ENCODE measurements at regions not wholly inside any gene's neighbourhood (a gene's known extent, or its start where the extent isn't known, plus 50 kb on each side); places are given as distances from the start of the nearest gene placed in this dataset.

GRCh38 chr5:125576822-125577221 lies 830.4 kb upstream of the ZNF608 start:
- in situ Hi-C loops (cut with HindIII; ENCODE audit: low sequenced_read_pairs), result no loop called here
- no peak overlapping the region for H3K4me3 ChIP-seq (ENCODE audit: low read depth, low read length)
- DNase-seq (ENCODE audit: low read depth), result no peak
- TF ChIP-seq CTCF (IDR thresholded peaks at IDR 0.05; ENCODE audit: low read depth, low read length, missing control alignments), result no peak

- no peak for TF ChIP-seq CTCF (IDR thresholded peaks at IDR 0.05; ENCODE audit: low read depth, low read length, missing control alignments)
- in situ Hi-C loops (cut with HindIII; ENCODE audit: low sequenced_read_pairs), result no loop called here
- no peak overlapping the region for H3K4me3 ChIP-seq (ENCODE audit: low read depth, low read length)
- no peak for DNase-seq (ENCODE audit: low read depth)
These were observed 832.1 kb upstream of the ZNF608 start for GRCh38 chr5:125578551-125578950.

DNA sequence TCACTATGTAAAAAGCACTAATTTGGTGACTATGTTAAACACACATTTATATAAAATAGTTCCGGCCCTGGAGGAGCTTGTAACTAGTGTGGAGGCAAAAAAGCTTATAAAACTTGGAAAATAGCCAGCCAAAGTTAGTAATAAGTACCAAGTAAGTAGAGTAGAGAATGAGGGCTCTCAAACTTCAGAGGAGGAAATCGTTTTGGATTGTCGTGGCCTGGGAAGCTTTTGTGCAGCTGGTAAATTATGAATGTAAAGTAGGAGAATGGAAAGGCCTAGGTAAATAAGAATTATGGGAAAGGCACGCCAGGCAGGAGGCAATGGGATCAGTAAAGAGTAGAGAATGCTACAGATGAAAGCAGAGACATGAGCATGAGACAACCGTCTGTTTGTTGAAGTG lies 832.7 kb upstream of the ZNF608 start:
- no peak overlapping the region for H3K4me3 ChIP-seq (ENCODE audit: low read depth, low read length)
- in situ Hi-C loops (cut with HindIII; ENCODE audit: low sequenced_read_pairs), result no loop called here
- no peak for TF ChIP-seq CTCF (IDR thresholded peaks at IDR 0.05; ENCODE audit: low read depth, low read length, missing control alignments)
- no peak for DNase-seq (ENCODE audit: low read depth)

GRCh38 chr5:125581311-125581710 lies 834.9 kb upstream of the ZNF608 start:
- TF ChIP-seq CTCF (IDR thresholded peaks at IDR 0.05; ENCODE audit: low read depth, low read length, missing control alignments), result no peak
- in situ Hi-C loops (cut with HindIII; ENCODE audit: low sequenced_read_pairs), result no loop called here
- no peak overlapping the region for H3K4me3 ChIP-seq (ENCODE audit: low read depth, low read length)
- DNase-seq (ENCODE audit: low read depth), result no peak

DNA sequence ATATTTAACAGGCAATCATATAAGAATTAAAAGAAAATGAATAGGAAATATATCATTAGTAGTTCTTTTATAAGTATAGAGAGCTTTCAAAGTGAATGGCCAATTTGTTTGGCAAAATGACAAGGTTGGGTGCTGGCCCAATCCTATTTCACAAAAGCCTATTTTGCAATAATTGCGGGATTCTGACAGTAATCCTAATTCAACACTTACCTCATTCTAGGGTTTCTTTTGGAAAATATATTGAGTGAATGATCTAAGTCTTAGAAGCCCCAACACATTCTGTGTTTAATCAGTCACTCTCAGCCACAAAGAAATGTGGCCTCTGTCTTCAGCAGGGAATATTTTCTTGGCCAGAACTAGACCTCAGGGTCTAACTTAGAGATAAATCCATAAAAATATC lies 835.9 kb upstream of the ZNF608 start:
- no peak overlapping the region for H3K4me3 ChIP-seq (ENCODE audit: low read depth, low read length)
- no peak for TF ChIP-seq CTCF (IDR thresholded peaks at IDR 0.05; ENCODE audit: low read depth, low read length, missing control alignments)
- DNase-seq (ENCODE audit: low read depth), result no peak
- in situ Hi-C loops (cut with HindIII; ENCODE audit: low sequenced_read_pairs), result no loop called here

DNA sequence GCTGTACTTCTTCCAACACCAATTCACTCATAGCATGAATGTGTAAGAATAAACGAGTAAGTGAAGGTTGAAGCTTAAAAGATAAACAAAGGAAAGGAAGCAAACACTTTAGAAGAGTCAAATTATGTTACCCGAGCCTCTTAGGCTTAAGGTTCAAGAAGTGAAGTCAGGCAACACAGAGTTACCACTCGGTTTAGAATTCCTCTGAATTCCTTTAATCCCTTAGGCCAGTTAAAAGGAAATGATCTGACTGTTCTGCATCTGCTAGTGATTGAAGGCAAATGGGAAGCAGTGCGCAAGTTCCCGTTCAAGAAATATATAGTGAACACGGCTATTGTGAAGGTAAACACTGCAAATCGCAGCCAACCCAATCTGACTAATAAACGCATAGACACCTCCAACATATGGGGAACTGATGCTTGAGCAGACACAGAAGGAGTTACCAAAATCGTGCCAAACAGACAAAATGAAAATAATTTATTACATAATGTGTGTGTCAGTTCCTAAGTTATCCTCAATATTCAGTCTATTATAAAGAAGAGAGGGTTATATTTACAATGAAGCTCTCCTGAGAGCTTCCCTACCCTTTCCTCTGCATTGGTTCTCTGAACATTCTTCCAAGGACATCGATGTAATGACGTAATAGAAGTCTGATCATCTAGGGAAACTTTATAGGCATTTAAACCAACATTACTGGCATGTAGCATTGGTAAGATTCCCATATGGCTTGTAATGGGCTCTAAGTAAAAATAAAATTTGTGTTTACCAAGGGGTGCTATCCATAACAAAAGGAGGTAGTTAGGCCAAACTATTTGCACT lies 837.1 kb upstream of the ZNF608 start:
- no peak for TF ChIP-seq CTCF (IDR thresholded peaks at IDR 0.05; ENCODE audit: low read depth, low read length, missing control alignments)
- in situ Hi-C loops (cut with HindIII; ENCODE audit: low sequenced_read_pairs), result no loop called here
- no peak overlapping the region for H3K4me3 ChIP-seq (ENCODE audit: low read depth, low read length)

More for the DNA sequence above, 837.1 kb upstream of the ZNF608 start:
- DNase-seq (ENCODE audit: low read depth), result no peak
